SK-N-MC (cell line): ENCODE measurements at regions not wholly inside any gene's neighbourhood (a gene's known extent, or its start where the extent isn't known, plus 50 kb on each side); places are given as distances from the start of the nearest gene placed in this dataset.

Experiments used
- EZH2 ChIP-seq: fragments of 200-600 bp; sonication (generic); IDR thresholded peaks from one replicate; pipeline ENCODE4 v1.6.1; 2017; ENCODE audit warnings: antibody characterized with exemption
- POLR2AphosphoS5 ChIP-seq: IDR thresholded peaks from 2 replicates; pipeline ENCODE4 v1.6.1; 2012; ENCODE audit warnings: mild to moderate bottlenecking, low read depth, low read length, borderline replicate concordance

GRCh38 chr2:12251121-12251520, 465.6 kb upstream of the TRIB2 start:
- no peak for TF ChIP-seq EZH2
- no peak for TF ChIP-seq POLR2AphosphoS5
